Fibroblast of skin of left biceps (primary cell): ENCODE measurements at regions not wholly inside any gene's neighbourhood (a gene's known extent, or its start where the extent isn't known, plus 50 kb on each side); places are given as distances from the start of the nearest gene placed in this dataset.

Experiments used
- DNase-seq, 2 experiments: peaks; one replicate each; pipeline ENCODE4 v3.0.0-alpha.2; 2013; ENCODE audit warnings: low read depth in 2 of 2

DNA sequence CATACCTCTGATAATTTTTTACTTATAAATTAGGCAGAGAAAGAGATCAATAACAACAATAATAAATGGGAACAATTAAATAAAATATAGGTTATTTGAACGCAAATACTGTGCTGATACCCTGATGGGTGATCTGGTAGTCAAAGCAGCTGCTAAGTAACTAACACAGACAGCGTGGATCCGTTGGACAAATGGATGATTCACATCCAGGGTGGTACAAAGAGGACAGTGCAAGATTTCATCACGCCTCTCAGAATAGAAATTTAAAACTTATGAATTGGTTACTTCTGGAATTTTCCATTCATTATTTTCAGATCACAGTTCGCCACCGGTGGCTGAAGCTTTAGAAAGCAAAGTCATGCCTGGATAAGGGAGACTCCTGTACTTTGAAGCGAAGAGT is 1066.0 kb upstream of the ADGRL3 start:
- DNase-seq: no peak

DNA sequence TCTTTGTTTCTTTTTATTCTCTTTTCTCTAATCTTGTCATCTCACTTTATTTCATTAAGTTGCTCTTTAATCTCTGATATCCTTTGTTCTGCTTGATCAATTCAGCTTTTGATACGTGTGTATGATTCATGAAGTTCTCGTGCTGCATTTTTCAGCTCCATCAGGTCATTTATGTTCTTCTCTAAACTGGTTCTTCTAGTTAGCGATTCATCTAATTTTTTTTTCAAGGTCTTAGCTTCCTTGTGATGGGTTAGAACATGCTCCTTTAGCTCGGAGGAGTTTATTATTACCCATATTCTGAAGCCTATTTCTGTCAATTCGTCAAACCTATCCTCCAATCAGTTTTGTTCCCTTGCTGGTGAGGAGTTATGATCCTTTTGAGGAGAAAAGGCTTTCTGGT is 1045.0 kb upstream of the ADGRL3 start:
- DNase-seq: no peak

DNA sequence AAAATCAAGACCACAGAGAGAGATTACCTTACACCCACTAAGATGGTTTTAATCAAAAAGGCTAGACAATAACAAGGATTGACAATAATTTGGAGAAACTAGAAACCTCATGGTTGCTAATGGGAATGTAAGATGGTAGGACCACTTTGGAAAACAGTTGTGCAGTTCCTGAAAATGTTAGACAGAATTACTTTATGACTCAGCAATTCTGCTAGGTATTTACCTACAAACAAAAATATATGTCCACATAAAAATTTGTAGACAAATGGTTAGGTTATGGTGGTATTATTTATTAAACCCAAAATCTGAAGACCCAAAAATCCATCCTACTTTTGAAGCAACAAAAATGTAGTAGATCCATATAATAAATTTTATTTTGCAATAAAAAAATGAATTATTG is 1027.0 kb upstream of the ADGRL3 start:
- no peak for DNase-seq

DNA sequence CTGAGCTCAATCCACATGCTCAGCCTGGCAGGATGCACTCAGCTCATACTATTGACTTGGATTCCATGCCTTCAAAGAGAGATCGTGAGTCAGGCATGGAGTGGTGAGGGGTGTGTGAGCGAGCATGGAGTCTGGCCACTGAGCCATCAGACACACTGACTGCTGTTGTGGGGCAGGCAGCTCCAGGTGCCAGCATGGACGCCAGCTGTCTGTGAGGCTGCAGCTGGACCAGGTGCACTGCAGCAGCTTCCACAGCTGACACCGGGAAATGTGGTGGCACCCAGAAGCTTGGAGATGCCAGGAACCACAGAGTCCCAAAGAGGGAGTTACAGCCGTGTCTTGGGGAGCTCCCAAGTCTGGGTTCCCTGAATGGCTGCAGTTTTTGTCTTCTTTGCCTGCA is 1026.4 kb upstream of the ADGRL3 start:
- DNase-seq: no peak

DNA sequence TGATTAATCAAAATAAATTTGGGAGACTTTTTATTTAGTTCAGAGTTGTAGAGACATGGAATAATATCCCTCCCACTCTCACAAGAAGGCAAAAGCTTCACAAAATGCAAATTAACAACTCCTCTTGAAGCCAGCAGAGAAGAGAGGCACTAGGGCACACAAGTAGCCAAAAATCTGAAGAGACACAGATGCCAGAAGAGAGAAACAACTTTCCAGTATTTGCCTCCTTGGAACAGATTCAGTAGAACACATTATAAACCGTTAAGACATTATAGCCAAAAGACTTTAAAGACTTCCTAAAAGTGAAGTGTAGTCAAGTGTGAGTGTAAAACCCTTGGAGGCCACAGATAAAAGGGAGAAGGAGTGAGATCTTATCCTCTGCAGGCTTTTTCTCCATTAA is 1024.9 kb upstream of the ADGRL3 start:
- no peak for DNase-seq

DNA sequence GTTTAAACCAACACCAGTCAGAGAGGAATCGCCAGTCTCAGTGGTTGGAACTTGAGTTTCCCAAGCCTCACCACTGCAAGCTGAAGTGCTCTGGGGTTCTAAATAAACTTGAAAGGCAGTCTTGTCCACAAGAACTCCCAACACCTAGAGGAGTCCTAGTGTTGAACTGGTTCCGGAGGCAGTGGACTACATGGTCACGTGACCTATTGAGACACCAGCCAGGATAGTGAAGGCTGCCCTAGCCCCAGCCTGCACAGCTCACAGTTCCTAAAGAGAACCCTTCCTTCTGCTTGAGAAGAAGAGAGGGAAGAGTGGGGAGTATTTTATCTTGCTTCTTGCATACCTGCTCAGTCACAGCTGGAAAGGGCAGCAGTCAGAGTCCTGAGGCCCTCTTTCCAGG is 1012.7 kb upstream of the ADGRL3 start:
- DNase-seq: no peak

DNA sequence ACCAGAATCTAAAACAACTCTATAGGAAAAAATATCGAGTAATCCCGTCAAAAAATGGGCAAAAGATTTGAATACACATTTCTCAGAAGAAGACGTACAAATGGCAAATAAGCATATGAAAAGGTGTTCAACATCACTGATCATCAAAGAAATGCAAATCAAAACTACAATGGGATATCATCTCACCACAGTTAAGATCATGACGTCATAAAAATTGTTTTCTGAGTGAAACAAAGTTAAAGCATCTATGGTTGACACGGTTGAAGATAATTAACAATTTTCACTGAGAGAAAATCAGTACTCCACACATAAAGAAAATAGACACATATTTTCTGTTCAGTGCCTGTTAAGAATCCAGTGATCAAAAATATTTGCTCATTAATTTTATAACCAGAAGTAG is 1010.8 kb upstream of the ADGRL3 start:
- DNase-seq: no peak

DNA sequence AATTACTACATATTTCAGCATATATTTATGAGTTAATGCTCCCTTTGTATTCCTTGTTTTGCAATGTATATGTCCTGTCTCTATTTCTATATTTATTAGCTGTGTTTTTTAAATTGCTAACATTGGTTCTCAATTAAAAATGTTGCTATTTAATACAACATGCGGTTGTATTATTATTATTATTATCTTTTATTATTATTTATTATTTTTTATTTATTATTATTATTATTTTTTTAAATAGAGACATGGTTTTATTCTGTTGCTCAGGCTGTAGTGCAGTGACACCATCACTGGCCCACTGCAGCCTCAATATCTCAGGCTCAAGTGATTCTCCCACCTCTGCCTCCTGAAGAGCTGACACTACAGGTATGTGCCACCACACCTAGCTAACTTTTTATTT is 1005.9 kb upstream of the ADGRL3 start:
- no peak for DNase-seq

DNA sequence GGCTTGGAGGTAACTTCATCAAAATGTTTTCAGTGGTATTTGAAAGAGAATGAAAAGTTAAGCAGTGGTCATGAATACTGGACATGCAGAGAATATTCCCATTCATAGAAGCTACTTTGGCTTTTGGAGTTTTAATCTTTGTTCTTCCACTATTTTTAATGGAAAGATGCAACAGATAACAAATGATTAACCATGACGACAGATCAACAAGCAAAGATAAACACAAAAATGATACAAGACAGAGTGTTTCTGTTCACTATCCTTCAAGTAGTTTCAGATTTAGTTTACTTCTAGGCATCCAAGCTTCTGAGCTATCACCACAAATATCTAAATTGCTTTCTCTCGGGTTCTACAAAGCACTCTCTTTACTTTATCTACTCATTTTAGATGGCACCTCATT is 1004.9 kb upstream of the ADGRL3 start:
- no peak for DNase-seq

DNA sequence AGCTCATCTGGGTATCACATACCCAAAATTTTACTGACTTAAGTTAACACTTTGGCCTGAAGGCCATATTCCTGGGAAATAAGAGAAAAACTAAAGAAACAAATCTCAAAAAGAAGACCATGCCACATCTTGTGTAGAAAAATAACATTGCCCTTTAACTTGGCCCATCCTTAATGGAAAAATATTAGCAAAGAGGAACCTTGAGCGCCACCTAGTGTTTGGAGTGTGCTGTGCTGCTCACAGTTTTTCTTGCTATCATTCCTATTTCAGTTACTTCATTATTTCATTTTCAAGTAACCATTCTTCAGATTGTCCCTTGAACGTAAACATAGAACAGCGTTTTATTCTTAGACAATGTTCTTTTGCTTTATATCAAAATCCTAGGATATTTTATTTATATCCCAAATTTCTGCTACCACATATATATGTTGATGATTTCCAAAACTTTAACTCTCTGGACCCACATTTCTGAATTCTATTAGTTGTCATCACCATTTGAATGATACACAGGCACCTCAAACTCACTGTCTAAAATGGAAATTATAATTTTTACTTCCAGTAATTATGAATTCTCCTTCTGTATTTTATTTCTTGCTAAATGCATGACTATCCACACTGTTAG is 999.0 kb upstream of the ADGRL3 start:
- DNase-seq: peak in 1 of 2 experiments; percentile 3

DNA sequence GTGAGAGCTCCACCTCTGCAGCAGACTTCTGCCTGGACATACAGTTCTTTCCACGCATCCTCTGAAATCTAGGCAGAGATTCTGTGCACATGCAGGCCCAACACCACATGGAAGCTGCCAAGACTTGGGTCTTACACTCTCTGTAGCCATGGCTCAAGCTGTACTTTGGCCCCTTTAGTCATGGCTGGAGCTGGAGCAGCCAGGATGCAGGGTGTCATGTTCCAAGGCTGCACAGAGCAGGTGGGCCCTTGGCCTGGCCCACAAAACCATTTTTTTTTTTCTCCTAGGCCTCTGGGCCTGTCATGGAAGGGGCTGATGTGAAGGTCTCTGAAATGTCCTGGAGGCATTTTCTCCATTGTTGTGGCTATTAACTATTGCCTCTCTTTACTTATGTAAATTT is 990.5 kb upstream of the ADGRL3 start:
- DNase-seq: no peak

DNA sequence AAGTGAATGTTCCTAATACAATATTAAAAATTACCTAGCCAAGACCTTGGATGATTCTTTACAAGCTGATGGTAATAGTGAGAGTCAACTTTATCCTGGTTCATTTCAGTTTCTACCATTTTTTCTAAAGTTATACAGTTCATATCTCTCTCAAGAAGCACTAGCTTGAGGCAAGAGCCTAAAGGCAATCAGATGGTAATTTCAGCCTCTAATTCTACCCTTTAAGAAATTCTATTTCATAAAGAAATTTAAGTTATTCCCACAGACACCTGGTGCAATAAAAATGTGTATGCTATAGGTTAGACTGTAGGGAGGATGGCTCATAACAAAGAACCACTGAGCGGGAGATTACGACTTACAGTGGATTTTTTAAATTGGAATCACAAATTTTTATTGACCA is 984.2 kb upstream of the ADGRL3 start:
- no peak for DNase-seq

DNA sequence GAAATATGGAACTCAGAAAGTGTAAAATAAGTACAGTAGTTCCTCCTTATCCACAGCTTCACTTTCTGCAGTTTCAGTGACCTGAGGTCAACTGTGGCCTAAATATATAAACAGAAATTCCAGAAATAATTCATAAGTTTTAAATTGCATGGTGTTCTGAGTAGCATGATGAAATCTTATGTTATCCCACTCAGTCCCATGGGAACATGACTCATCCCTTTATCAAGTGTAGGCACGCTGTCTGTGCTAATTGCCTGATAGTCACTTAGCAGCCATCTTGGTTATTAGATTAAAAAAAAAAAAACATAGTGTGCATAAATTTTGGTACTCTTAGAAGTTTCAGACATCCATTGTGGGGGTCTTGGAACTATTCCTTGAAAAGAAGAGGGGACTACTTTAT is 983.4 kb upstream of the ADGRL3 start:
- peak; percentile 55 to 64 for DNase-seq

DNA sequence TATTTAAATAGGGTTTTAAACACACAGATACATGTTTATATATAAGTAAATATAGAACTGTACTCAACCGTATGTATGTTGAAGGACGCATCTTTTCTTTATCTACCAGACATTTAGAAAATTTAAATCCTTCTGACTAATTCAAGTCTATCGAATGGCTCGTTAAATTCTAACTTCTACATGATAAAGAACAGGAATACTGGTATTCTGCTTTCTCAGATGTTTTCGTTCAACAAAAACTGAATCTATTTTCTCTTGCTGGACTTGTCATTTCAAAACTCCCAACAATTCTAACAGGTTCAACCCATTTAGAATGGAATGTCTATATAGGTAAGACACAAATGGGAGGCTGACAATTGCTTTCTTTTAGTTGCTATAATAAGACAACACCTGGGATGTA is 978.3 kb upstream of the ADGRL3 start:
- no peak for DNase-seq

DNA sequence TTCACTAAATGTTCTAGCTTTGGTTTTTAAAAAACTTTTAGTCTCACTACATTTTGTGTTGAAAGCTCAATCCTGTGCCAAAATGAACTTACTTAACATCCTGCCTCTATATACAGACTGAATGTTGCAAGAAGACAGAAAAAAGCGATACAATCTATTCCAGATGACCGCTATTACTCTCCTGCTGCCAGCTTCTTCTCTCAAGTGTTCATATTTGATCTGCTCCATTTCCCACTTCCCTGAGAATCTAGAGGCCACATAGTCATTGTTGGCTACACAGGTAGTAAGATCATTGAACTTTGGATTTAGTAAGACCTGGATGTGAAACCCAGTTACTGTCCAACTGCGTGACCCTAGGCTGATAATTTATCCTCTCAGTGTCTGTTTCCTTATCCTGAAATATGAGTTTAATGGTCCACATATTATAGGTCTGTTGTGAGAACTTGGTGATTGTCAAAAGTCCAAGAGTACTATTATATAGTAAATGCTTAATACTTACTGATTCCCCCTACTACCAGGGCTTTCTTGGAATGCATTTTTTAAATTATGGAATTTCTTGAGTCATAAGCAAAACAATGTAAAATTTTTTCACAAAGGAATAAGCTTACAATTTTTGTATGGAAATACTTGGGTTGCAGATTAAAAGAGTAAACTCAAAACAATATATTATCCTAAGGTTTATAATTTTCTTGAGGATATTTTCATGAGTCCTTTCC is 976.8 kb upstream of the ADGRL3 start:
- peak; percentile 54 to 63 for DNase-seq

DNA sequence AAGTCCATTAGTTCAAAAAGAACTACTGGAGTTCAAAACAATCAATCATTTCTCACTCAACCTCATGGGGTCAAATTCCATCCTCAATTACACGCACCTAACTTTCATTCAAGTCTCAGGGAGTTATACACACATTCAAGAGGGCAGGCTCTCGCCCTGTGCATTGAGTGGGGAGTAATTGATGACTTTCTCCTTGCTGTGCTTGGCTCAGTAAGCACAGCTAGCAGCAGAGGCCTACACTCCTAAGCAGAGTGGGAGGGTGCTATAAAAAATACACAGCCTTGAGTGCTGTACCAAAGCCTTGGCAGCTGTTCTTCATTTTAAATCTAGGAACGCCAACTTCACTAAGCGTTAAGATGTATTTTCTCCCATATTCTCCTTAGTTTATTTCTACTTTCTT is 958.3 kb upstream of the ADGRL3 start:
- no peak for DNase-seq

DNA sequence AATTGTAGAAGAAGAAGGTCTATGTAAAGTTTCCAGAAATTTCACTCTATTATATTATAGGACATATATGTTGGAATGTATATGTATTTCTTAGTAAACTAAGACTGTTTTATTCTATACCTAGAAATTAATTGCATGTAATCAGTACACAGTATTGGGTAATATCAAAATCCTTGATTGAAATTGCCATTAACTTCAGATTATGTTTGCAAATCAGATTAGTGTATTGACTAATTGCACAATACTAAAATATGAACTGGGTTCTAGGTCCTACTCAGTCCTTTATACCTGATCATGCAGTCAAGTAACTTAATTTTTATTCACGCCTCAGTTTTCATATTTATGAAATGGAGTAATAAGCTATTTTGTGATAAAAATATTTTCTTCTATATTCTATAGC is 950.3 kb upstream of the ADGRL3 start:
- no peak for DNase-seq

DNA sequence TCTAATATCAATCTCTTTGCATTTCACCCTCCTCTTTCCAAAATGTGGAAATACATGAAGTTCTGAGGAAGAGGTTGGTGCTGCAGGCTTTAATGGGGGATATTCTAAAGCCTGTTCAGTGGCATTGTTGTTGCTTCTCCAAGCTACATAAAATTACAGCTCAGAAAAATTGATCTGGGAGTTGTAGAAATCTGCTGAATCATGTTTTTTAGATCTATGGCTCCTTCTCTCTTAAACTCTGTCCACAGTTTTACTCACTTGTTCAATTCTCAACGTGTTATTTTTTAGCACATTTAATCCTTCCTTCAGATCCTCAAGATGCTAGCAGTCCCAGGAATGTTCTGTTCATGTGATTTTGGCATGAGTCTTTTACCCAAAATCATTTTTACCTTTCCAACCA is 949.5 kb upstream of the ADGRL3 start:
- no peak for DNase-seq

DNA sequence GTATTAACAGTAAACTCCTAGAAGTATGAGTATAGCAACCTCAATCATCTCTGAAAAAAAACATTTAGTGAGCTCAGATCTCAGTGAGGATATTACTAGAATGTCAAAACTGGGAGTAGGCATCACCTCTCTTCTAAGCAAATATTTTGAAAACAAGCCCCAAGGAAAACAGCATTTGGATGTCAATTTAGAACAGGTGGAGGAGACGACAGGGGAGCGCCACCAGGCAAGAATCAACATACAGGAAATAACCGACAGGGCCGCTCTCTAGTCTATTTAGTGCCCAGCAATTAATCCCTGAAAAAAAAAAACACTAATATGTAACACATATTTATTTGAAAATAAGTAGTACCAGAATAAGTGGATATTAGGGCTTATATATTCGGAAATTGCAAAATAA is 940.3 kb upstream of the ADGRL3 start:
- DNase-seq: no peak

DNA sequence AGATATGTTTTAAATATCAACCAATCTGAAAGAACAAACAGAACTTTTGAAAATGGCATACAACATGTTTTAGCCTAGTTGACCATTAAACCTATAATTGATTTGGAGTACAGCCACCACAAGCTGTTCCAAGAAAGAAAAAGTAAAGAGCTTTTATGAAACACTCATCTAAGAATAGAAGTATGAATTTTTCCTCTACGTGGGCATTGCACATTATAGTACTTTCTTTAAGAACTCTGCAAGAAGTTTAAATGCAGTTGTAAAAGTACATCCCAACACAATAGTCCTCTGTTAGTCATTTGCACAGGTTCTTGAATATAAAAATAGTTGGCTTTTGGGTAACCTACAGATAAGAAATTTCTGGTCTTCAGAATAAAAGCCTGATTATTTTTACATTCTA is 933.6 kb upstream of the ADGRL3 start:
- DNase-seq: no peak

DNA sequence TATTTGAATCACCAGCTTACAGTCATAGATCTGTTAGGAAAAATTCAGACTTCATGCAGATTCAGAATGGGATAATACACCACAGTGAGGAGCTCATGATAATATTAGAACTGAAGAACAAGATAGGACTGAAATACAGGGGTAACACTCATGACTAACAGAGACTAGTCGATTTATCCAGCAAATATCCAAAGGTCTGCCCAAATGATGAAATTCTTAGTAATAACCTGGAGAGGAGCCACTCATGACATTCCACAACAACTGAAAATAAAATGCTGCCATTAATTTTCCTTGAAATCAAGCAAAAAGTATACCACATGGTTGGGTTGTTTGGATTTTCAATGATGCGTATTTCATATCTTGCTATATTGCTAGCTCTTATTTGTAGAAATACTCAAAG is 903.7 kb upstream of the ADGRL3 start:
- peak; percentile 10 to 32 for DNase-seq

DNA sequence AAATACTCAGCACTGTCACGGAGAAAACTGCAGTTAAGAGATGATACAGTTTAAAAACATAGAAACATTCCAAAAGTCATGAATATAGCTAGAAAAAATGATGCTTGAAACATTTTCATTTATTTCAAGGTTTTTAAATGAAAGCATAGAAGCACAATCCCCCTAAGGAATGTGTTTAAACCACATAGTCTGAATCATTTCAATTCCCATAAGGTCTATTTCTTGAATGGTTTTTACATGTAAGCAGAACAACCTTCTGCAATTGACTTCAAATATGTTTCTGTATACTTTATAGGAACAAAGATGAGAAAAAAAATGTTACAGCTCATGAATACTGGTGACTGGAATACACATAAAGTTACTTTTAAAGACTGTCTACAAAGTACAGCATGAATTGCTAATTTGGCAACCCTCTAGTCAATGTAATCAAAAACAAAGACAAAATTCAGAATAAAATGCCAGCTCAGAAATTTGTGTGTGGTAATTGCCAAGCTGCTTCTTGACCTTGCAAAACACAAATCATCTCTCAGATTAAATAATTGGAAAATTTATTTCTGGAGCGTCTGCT is 886.4 kb upstream of the ADGRL3 start:
- peak; percentile 49 to 51 for DNase-seq

DNA sequence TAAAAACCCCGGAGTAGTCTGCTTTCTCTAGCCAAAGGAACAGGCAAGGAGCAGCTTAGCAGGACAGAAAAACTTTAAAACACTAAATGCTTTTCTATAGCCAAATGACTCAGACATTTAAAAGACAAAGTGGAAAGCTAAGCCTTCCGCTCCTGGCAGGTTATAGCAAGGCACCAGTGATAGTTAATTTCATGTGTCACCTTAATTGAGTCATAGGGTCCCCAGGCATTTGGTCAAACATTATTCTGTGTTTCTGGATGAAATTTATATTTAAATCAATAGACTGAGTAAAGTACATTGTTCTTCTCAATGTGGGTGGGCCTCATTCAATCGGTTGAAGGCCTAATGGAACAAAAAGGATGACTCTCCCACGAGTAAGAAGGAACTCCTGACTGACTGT is 885.7 kb upstream of the ADGRL3 start:
- DNase-seq: no peak

DNA sequence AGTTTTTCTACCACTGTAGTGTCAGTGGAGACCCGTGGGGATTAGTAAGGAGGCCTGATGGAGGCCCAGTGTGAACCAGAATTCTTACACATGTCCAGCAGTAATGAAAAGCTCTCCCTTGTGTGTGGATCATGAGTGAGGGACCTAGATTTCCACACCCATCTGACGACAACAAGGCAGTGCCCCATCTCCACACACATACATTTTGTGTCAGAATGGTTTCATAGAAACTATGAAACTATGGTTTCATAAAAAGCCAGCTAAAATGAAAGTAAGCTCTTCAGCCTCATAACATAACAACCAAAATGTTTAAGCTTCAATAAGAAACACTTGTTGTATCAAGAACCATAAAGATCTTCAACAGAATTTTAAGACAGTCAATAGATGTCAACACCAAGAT is 884.5 kb upstream of the ADGRL3 start:
- no peak for DNase-seq
